HG03520 (cell line): ENCODE measurements at regions not wholly inside any gene's neighbourhood (a gene's known extent, or its start where the extent isn't known, plus 50 kb on each side); places are given as distances from the start of the nearest gene placed in this dataset.

Experiments used
- ATAC-seq: cut with Tn5 transposase; IDR thresholded peaks from one replicate; pipeline ENCODE4 v1.9.1; 2021; ENCODE audit warnings: mild to moderate bottlenecking, moderate library complexity; ENCODE audit not compliant: unreplicated experiment

- ATAC-seq, result peak; percentile 87
These were observed 191.2 kb downstream of the PIK3R1 start for GRCh38 chr5:68406767-68407241.

GRCh38 chr5:68407311-68408239, 192.0 kb downstream of the PIK3R1 start:
- ATAC-seq, result no peak

- no peak for ATAC-seq
These were observed 192.9 kb downstream of the PIK3R1 start for GRCh38 chr5:68408345-68408871.

- ATAC-seq, result no peak
These were observed 193.7 kb downstream of the PIK3R1 start for GRCh38 chr5:68409259-68409658.

GRCh38 chr5:68411161-68411560, 195.6 kb downstream of the PIK3R1 start:
- ATAC-seq, result no peak

- ATAC-seq, result no peak
These were observed 199.9 kb downstream of the PIK3R1 start for GRCh38 chr5:68415177-68416085.

GRCh38 chr5:68416714-68417113, 201.2 kb downstream of the PIK3R1 start:
- no peak for ATAC-seq

- ATAC-seq, result no peak
These were observed 202.6 kb downstream of the PIK3R1 start for GRCh38 chr5:68418201-68418600.

- ATAC-seq, result no peak
These were observed 203.1 kb downstream of the PIK3R1 start for GRCh38 chr5:68418680-68419079.

GRCh38 chr5:68419081-68419636, 203.6 kb downstream of the PIK3R1 start:
- ATAC-seq, result no peak

GRCh38 chr5:68419637-68420452, 204.3 kb downstream of the PIK3R1 start:
- no peak for ATAC-seq

GRCh38 chr5:68420476-68421344, 205.2 kb downstream of the PIK3R1 start:
- ATAC-seq, result no peak

GRCh38 chr5:68421485-68422220, 206.1 kb downstream of the PIK3R1 start:
- ATAC-seq, result no peak

- ATAC-seq, result no peak
These were observed 207.7 kb downstream of the PIK3R1 start for GRCh38 chr5:68423154-68423811.

- ATAC-seq, result peak; percentile 68
These were observed 209.4 kb downstream of the PIK3R1 start for GRCh38 chr5:68424799-68425537.

- ATAC-seq, result no peak
These were observed 211.0 kb downstream of the PIK3R1 start for GRCh38 chr5:68426586-68426985.

GRCh38 chr5:68428231-68428811, 212.8 kb downstream of the PIK3R1 start:
- no peak for ATAC-seq
